ENCODE measurements at regions not wholly inside any gene's neighbourhood (a gene's known extent, or its start where the extent isn't known, plus 50 kb on each side); places are given as distances from the start of the nearest gene placed in this dataset.

DNA sequence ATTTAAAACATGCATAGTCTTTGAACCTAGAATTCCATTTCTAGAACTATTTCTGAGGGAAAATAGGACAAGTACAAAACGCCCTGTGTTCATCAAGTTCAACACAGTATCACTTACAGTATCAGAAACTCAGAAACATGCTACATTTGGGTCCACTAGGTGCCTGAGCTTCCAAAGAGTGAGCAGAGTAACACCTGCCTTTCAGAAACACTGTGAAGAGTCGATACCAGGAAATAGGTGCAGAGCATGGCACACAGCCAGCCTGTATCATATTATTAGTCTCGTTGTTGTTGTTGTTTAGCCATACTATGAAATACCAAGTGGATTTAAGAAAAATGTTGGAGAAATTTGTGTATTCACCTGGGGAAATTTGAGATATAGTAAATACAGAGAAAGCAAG lies 392.1 kb upstream of the MGMT start:
- TF ChIP-seq, protein P1, sequence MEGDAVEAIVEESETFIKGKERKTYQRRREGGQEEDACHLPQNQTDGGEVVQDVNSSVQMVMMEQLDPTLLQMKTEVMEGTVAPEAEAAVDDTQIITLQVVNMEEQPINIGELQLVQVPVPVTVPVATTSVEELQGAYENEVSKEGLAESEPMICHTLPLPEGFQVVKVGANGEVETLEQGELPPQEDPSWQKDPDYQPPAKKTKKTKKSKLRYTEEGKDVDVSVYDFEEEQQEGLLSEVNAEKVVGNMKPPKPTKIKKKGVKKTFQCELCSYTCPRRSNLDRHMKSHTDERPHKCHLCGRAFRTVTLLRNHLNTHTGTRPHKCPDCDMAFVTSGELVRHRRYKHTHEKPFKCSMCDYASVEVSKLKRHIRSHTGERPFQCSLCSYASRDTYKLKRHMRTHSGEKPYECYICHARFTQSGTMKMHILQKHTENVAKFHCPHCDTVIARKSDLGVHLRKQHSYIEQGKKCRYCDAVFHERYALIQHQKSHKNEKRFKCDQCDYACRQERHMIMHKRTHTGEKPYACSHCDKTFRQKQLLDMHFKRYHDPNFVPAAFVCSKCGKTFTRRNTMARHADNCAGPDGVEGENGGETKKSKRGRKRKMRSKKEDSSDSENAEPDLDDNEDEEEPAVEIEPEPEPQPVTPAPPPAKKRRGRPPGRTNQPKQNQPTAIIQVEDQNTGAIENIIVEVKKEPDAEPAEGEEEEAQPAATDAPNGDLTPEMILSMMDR (IDR thresholded peaks at IDR 0.05 in 2 of 3, conservative IDR thresholded peaks at IDR 0.05 in 1 of 3; ENCODE audit: borderline replicate concordance in 1 of 3, insufficient read depth in 1 of 3, low read depth in 2 of 3, low read length in 2 of 3) = no peak
- no peak for TF ChIP-seq POLR2A (IDR thresholded peaks at IDR 0.05; ENCODE audit: borderline replicate concordance, extremely low read depth, insufficient read depth, insufficient read length)
- TF ChIP-seq ELF1 (IDR thresholded peaks at IDR 0.05; ENCODE audit: borderline replicate concordance, low read depth) = no peak
- no peak for TF ChIP-seq POLR2AphosphoS5 (IDR thresholded peaks at IDR 0.05; ENCODE audit: low read depth, low read length)
- no peak for TF ChIP-seq JUND (IDR thresholded peaks at IDR 0.05)
